NCI-H774 (cell line): ENCODE measurements at regions not wholly inside any gene's neighbourhood (a gene's known extent, or its start where the extent isn't known, plus 50 kb on each side); places are given as distances from the start of the nearest gene placed in this dataset.
"Not testable (repeated sequence)": the region's sequence is repeated elsewhere in the genome, so short reads cannot be mapped to it uniquely, and the experiment has no call there.

Experiments used
- DNase-seq: peaks from one replicate; lab custom pipeline; 2025; lab: John Stamatoyannopoulos, UW

DNA sequence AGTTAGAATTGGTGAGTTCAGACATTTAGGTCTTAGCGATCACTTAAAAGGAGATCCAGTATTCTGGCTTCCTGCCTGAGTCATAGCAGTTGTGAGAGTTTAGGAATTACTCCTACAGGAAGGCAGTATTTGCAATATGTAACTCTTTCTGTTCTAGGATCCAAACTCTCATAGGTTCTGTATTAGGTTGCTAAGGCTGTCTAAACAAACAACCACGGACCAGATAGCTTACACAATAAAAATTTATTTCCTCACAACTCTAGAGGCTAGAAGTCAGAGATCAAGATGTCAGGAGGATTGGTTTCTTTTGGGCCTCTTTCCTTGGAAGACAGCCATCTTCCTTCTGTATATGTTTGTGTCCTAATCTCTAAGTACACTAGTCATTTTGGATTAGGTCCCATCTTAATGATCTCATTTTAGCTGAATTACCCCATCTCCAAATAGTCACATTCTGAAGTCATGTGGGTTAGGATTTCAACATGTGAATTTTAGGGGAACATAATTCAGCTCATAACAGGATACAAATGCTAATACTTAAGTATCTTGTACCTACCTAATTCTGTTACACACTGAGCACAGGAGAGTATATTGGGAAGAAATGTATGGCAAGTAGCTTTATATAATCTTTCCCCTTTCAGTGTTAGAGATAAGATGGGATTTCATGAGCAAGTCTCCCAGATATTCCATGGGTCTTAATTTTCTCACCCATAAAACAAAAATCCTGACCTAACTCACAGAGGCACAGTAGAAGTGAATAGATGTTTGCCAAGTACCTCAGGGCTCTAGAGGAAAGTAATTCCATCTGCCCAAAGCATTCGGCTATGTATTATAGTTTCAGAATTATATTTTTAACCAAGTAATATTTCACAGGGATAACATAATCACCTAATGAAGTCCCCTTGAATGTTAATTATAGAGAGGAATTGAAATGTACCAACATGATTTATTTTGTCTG is 144.4 kb downstream of the PTBP2 start:
- DNase-seq: no peak

- no peak for DNase-seq
These were observed 151.2 kb downstream of the PTBP2 start for GRCh38 chr1:96872757-96873156.

- no peak for DNase-seq
These were observed 157.1 kb downstream of the PTBP2 start for GRCh38 chr1:96878640-96879039.

GRCh38 chr1:96880626-96881025 is 159.0 kb downstream of the PTBP2 start:
- no peak for DNase-seq

DNA sequence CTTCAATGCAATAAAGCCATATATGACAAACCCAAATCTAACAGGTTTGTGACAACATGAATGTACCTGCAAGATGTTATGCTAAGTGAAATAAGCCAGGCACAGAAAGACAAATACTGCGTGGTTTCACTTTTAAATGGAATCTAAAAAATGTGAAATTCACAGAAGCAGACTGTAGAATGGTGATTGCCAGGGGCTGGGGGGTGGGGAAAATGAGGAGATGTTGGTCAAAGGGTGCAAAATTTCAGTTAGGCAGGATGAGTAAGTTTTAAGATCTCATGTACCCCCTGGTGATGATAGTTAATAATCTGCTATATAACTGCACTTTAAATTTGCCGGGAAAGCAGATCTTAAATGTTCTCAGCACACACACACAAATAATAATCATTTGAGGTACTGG is 160.5 kb downstream of the PTBP2 start:
- no peak for DNase-seq

DNA sequence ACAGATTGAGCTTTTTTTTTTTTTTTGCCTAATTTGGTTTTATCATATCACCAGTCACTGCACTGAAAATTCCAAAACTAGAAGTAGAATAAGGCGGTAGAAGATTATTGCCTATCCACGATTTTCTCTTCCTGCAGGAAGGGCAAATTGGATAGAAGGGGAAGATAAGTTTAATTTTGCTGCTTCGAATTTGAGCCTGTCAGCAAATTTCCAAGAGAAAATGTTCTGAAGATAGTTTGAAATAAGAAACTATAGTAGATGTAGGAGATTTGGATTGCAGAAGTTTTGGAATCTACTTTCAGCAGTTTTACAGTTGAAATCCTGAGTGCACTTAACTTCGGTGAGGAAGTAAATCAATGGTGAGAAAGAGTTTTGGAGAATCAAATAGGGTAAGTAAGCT is 164.9 kb downstream of the PTBP2 start:
- no peak for DNase-seq

- DNase-seq: no peak
These were observed 165.9 kb downstream of the PTBP2 start for GRCh38 chr1:96887501-96887900.

DNA sequence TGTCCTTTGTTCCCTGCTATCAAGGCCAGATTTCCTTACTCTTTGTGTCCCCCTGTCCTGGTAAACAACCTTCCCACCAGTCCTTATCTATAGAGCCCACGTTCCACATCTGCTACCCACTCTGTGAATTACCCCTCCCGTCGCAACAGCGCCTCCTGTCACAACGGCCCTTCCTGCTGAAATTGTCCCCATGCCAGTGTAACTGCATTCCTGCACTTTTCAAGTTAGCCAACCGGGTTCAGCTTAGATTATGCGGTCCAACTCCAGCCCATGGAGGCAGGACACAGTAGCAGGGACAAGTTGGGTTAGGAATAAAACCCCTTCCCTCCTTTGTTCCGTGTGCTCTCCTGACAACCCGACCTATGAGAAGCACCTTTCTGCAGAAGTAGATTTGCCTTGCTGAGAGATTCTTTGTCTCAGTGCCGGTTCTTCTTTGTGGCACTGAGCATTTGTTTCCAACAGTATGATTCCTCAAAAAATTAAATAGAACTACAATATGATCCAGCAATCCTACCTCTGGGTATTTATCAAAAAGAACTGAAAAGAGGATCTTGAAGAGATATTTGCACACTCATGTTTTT is 180.3 kb downstream of the PTBP2 start:
- no peak for DNase-seq

GRCh38 chr1:96912248-96912647 is 190.7 kb downstream of the PTBP2 start:
- no peak for DNase-seq

GRCh38 chr1:96915701-96916100 is 194.1 kb downstream of the PTBP2 start:
- DNase-seq: not testable (repeated sequence)

GRCh38 chr1:96918406-96918805 is 196.8 kb downstream of the PTBP2 start:
- no peak for DNase-seq

- no peak for DNase-seq
These were observed 200.6 kb downstream of the PTBP2 start for GRCh38 chr1:96922181-96922580.

DNA sequence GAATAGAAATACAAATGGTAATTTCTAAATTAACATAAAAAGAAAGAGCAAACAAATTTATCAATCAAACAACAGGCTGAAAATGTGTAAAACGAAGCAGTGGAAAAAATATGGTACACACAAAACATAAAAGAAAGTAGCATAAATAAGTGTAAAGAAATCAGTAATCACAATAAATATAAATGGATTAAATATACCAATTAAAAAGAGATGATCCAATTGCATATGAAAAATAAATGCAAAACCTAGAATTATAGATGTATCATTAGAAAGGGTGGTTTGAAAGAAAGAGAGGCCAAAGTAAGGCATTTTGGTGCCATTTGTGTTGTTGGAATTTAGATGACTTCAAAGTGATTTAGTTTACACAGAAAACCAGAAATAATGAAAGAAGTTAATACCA is 202.2 kb downstream of the PTBP2 start:
- no peak for DNase-seq

DNA sequence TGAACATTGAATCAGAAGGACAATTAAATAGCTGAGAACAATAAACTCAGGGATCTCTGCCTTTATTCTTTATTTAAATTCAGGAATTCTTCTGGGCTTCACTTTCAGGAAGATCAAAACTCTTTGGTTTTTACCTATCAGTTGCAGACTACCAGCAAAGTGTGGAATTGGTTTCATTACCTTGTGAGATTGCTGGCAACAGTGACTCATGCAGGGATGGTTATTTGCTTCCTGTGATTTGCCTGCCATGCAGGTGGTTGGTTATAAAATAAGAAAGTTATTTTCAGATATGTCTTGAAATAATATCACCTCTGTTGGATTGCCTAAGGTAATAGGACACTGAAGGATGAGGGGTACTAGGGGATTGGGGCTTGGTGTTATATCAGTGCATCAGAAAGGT is 204.6 kb downstream of the PTBP2 start:
- no peak for DNase-seq

GRCh38 chr1:96927125-96927524 is 205.5 kb downstream of the PTBP2 start:
- DNase-seq: no peak

DNA sequence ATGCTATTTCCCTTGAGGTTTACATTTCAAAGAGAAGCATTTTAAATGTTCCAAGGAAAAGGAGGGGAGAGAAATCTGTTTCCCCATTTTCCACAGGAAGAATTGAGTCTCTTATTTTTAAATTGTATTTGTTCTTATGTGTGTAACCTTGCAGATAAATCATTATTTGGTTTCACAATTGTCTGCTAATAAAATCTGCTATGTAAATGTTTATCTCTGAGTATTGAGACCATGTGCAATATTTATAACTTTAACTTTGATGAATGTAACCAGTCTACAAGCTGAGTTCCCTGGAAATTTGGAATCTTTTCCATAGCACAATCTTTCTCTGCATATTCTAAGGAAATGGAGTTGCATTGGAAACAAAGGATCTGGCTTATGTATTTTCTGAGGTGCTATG is 209.6 kb downstream of the PTBP2 start:
- no peak for DNase-seq

- no peak for DNase-seq
These were observed 212.7 kb downstream of the PTBP2 start for GRCh38 chr1:96934282-96934681.

- DNase-seq: no peak
These were observed 223.0 kb downstream of the PTBP2 start for GRCh38 chr1:96944432-96945092.

- no peak for DNase-seq
These were observed 224.0 kb downstream of the PTBP2 start for GRCh38 chr1:96945509-96946084.

- DNase-seq: no peak
These were observed 233.9 kb downstream of the PTBP2 start for GRCh38 chr1:96955307-96956012.

- DNase-seq: no peak
These were observed 240.6 kb downstream of the PTBP2 start for GRCh38 chr1:96962216-96962615.

DNA sequence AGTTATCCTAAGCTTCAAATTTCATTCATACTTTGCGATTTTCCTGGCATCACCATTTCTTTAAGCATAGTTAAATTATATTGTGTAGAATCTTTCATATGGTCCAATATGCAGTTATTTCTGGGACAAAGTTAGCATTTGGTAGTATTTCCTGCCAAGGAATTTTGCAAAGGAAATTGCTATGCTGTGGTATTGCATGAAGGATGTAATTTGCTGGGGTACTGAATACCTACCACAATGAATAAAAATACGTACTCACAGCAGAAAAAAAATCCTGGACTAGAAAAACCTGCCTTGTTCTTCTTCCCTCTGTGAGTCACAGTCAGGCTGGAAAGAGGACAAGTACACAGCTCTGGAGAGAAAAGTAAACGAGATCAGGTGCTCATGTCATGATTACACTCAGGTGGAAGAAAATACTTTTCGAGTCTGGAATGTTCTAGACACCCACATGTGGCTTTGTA is 241.2 kb downstream of the PTBP2 start:
- DNase-seq: no peak
